Mucosa of stomach (tissue), 1 donor: ENCODE measurements at regions not wholly inside any gene's neighbourhood (a gene's known extent, or its start where the extent isn't known, plus 50 kb on each side); places are given as distances from the start of the nearest gene placed in this dataset.
"Not testable (repeated sequence)": the region's sequence is repeated elsewhere in the genome, so short reads cannot be mapped to it uniquely, and the experiment has no call there.

Experiments used
- H3K27me3 ChIP-seq: one replicate; pipeline ENCODE4 v1.7.0; 2013; ENCODE audit warnings: mild to moderate bottlenecking, low read length; ENCODE audit not compliant: control insufficient read depth, insufficient read depth
- H3K36me3 ChIP-seq: one replicate; pipeline ENCODE4 v1.7.0; 2013; ENCODE audit warnings: low read length; ENCODE audit not compliant: control insufficient read depth, insufficient read depth
- H3K4me1 ChIP-seq: one replicate; pipeline ENCODE4 v1.7.0; 2013; ENCODE audit warnings: mild to moderate bottlenecking, low read length; ENCODE audit not compliant: control insufficient read depth, insufficient read depth
- H3K4me3 ChIP-seq: one replicate; pipeline ENCODE4 v1.7.0; 2013; ENCODE audit warnings: low read length
- H3K9ac ChIP-seq: one replicate; pipeline ENCODE4 v1.7.0; 2013; ENCODE audit warnings: mild to moderate bottlenecking, low read length, moderate library complexity
- H3K9me3 ChIP-seq: one replicate; pipeline ENCODE4 v1.7.0; 2013; ENCODE audit warnings: mild to moderate bottlenecking, low read length, moderate library complexity; ENCODE audit not compliant: control insufficient read depth
- donor health status: Pancreatic carcinoma.

DNA sequence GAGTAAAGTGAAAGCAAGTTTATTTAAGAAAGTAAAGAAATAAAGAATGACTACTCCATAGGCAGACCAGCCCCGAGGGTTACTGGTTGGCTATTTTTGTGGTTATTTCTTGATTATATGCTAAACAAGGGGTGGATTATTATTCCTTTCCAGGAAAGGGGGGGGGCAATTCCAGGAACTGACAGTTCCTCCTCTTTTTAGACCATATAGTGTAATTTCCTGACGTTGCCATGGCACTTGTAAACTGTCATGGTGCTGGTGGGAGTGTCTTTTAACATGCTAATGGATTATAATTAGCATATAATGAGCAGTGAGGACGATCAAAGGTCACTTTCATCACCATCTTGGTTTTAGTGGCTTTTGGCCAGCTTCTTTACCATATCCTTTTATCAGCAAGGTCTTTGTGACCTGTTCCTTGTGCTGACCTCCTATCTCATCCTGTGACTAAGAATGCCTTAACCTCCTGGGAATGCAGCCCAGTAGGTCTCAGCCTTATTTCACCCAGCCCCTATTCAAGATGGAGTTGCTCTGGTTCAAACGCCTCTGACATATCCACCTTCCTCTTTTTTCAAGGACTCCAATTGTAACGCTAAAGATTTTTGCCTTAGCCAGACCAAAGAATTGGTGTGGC lies 104.1 kb downstream of the FAM72C start:
- H3K4me3 ChIP-seq, H3K9ac ChIP-seq, H3K27me3 ChIP-seq, H3K4me1 ChIP-seq, H3K36me3 ChIP-seq, H3K9me3 ChIP-seq: not testable (repeated sequence)

- H3K9me3 ChIP-seq, H3K36me3 ChIP-seq: not testable (repeated sequence)
Measured at GRCh38 chr1:143863901-143864520, 107.8 kb downstream of the FAM72C start.

GRCh38 chr1:143862722-143863121 lies 109.1 kb downstream of the FAM72C start:
- H3K9ac ChIP-seq, H3K4me1 ChIP-seq, H3K27me3 ChIP-seq, H3K36me3 ChIP-seq, H3K4me3 ChIP-seq, H3K9me3 ChIP-seq: not testable (repeated sequence)

More at GRCh38 chr1:143863901-143864520, 107.8 kb downstream of the FAM72C start:
- H3K27me3 ChIP-seq, H3K9ac ChIP-seq, H3K4me1 ChIP-seq, H3K4me3 ChIP-seq: not testable (repeated sequence)

GRCh38 chr1:143861306-143861705 lies 110.5 kb downstream of the FAM72C start:
- H3K36me3 ChIP-seq, H3K4me3 ChIP-seq, H3K9ac ChIP-seq, H3K27me3 ChIP-seq, H3K4me1 ChIP-seq, H3K9me3 ChIP-seq: not testable (repeated sequence)

DNA sequence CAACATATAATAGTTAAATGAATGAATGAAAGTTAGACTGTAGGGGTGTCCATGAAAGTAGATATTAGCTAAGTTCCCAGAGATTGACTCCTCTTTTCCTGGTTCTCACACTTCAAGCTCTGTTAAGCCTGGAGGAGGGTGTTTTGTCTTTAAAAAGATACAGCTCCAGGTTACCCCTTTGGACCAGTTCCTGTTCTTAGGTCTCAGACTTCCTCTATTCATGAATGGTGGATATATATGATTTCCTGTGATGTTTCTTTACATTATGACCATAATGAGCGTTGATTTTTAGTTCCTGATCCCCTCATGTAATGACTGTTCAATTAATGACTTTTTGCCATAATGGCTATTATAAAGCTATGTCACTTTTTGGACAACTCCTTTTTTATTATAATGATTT lies 115.9 kb downstream of the FAM72C start:
- H3K36me3 ChIP-seq, H3K4me1 ChIP-seq, H3K9ac ChIP-seq, H3K4me3 ChIP-seq, H3K27me3 ChIP-seq, H3K9me3 ChIP-seq: not testable (repeated sequence)

DNA sequence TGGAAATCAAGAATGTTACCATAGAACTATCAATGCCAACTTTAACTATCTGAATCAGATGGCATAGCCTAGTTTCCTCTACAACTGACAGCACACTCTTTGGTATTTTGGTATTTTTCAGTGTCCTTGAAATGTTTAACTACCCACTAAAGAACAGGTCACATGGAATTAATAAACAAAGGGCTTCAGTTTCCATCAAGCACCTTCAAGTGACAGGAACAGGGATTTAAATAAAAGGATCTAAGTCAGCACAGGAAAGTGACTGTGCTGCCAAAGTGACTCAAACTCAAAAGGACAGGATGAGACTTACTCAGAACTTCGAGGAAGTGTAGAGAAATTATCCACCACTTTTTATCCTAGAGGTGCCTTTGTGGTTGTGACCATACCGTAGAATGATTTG lies 117.7 kb downstream of the FAM72C start:
- H3K4me1 ChIP-seq, H3K27me3 ChIP-seq, H3K36me3 ChIP-seq, H3K9me3 ChIP-seq, H3K4me3 ChIP-seq, H3K9ac ChIP-seq: not testable (repeated sequence)

DNA sequence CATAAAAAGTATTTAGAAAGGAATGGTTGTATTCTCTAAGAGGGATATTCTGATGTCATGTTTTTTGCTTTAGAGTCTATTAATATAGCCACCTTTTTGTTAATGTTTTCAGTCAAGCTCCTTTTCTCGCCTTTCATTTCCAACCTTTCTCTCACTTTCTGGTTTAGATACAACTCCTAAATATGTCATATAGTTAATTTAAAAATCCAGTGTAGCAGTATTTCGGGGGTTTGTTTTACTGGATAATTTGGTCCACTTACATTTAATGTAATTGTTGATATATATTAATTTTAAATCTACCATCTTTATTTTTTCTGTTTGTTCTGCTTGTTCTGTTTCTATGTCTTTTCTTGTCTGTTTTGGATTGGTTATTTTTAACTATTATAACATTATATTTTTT lies 121.1 kb downstream of the FAM72C start:
- not testable (repeated sequence) for H3K9ac ChIP-seq, H3K4me3 ChIP-seq, H3K36me3 ChIP-seq, H3K9me3 ChIP-seq, H3K4me1 ChIP-seq, H3K27me3 ChIP-seq

DNA sequence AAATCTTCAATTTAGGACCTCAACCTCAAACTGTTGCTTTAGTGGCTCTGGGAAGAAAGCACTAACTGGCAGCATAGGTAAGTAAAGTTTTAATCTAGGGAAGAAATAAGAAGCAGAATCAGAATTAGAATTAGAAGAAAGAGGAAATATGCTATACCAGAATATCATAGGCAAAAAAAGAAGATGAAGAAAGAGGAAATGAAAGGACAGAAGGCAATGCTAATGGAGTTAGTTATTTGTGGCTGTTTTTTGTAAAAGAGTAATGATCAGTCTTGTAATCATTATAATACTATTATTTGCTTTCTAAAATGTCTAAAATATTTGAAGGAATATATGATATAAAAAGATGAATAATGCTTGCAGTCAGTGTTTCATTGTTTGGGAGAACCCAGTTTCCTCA lies 122.9 kb downstream of the FAM72C start:
- H3K4me3 ChIP-seq, H3K27me3 ChIP-seq, H3K36me3 ChIP-seq, H3K9me3 ChIP-seq, H3K9ac ChIP-seq, H3K4me1 ChIP-seq: not testable (repeated sequence)

GRCh38 chr1:143845193-143845592 lies 126.6 kb downstream of the FAM72C start:
- not testable (repeated sequence) for H3K4me1 ChIP-seq, H3K27me3 ChIP-seq, H3K36me3 ChIP-seq, H3K9ac ChIP-seq, H3K9me3 ChIP-seq, H3K4me3 ChIP-seq

DNA sequence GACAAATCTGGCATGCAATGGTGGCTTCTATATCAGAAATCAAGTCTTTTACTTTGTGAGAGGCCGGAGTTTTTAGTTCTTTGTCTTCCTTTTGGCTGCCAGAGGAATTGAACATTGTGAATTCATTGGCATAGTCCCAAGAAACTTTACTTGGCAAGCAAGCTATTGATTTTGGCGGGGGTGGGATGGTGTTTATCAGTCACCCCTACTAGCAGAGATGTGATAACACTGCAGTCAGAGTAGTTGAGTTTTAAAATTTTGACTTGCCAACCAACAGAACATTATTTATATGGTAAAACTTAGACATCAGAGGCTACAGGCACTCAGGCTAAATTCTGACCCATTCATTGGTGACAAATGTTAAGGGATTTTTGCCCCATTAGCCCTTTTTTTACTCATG lies 129.7 kb downstream of the FAM72C start:
- H3K27me3 ChIP-seq, H3K36me3 ChIP-seq, H3K4me3 ChIP-seq, H3K9me3 ChIP-seq, H3K9ac ChIP-seq, H3K4me1 ChIP-seq: not testable (repeated sequence)

- not testable (repeated sequence) for H3K36me3 ChIP-seq, H3K27me3 ChIP-seq, H3K4me1 ChIP-seq, H3K9me3 ChIP-seq, H3K9ac ChIP-seq, H3K4me3 ChIP-seq
Measured at GRCh38 chr1:143839182-143839581, 132.6 kb downstream of the FAM72C start.

- not testable (repeated sequence) for H3K4me3 ChIP-seq, H3K36me3 ChIP-seq, H3K9me3 ChIP-seq, H3K27me3 ChIP-seq, H3K9ac ChIP-seq, H3K4me1 ChIP-seq
Measured at GRCh38 chr1:143838598-143838929, 133.2 kb downstream of the FAM72C start.

DNA sequence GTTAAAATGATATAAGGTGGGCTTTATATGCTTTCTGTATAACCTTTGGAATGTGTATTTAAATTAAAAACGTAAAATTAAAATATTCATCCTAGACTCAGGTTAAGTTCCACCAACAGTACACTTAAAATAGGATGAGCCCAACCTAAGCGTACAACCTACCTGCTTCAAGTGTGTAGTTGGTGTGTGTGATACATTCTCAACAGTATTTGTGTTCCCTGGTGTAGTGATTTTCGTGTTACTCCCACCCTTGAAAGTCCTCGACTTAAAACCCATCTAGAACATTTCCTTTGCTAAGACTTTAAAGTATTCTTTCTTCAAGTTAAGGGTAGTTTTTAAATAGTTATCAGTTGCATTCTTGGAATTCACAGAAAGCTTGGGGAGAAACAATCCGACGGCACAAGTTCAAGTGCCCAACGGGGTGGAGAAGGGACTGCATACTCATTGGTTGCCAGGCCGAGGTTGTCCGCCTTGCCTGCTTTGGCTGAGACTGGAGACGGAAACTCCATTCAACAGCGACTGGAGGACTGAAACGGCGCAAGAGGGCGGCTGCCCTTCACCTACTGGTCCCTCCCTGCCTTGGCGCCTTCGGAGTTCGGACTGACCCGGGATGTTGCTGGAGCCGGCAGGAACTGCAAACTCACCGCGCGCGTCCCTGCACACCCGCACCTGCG lies 133.7 kb downstream of the FAM72C start:
- not testable (repeated sequence) for H3K36me3 ChIP-seq, H3K4me3 ChIP-seq, H3K9me3 ChIP-seq

More for the DNA sequence above, 133.7 kb downstream of the FAM72C start:
- not testable (repeated sequence) for H3K27me3 ChIP-seq, H3K4me1 ChIP-seq, H3K9ac ChIP-seq
